Heart left ventricle (tissue), 13 donors: ENCODE measurements at regions not wholly inside any gene's neighbourhood (a gene's known extent, or its start where the extent isn't known, plus 50 kb on each side); places are given as distances from the start of the nearest gene placed in this dataset.

Experiments used
- POLR2A ChIP-seq, 2 donors: fragments of 450-650 bp; IDR thresholded peaks; one replicate each; pipeline ENCODE4 v1.6.1; 2017; ENCODE audit warnings: antibody characterized with exemption in 2 of 2, mild to moderate bottlenecking in 2 of 2, moderate library complexity in 2 of 2
- TF ChIP-seq, protein P1 (sequence below), 12 donors: fragments of 200-600 bp; sonication (generic) in 4 of 12; IDR thresholded peaks; one replicate each; pipeline versions ENCODE4 v1.5.0 to v1.8.0; 2018 to 2022; ENCODE audit warnings: antibody characterized with exemption in 12 of 12, mild to moderate bottlenecking in 5 of 12
- donor health status: ischemic (EF 13 %, LVEDD 7.1; RV severe dilation, severe dysfunction).
- donor health status: DM: no; HTN: yes; CAD: no.
- donor health status: DM: no; HTN: no; CAD: no.
- donor health status: ischemic (EF 25% LVEDD 6.9; RV normal size, moderate dysfunction).
- donor health status: ischemic (EF 25% LVEDD 5.7; RV mildly dilated, moderate dysfunction).
- donor health status: ischemic (EF 35%, LVEDD 5.7; RV mildly dilated, moderate dysfunction).
- donor health status: nonischemic (EF 11% LVEDD 7.7; RV severe dilation, severe dysfunction).
- donor health status: DM: yes; HTN: yes; CAD: no.
- donor health status: PGD.
- donor health status: ischemic (EF 29% LVEDD 5.4; RV normal size, mild dysfunction).
- donor health status: nonischemic (EF 23%, LVEDD 6.1; RV moderate dilation, normal function).

DNA sequence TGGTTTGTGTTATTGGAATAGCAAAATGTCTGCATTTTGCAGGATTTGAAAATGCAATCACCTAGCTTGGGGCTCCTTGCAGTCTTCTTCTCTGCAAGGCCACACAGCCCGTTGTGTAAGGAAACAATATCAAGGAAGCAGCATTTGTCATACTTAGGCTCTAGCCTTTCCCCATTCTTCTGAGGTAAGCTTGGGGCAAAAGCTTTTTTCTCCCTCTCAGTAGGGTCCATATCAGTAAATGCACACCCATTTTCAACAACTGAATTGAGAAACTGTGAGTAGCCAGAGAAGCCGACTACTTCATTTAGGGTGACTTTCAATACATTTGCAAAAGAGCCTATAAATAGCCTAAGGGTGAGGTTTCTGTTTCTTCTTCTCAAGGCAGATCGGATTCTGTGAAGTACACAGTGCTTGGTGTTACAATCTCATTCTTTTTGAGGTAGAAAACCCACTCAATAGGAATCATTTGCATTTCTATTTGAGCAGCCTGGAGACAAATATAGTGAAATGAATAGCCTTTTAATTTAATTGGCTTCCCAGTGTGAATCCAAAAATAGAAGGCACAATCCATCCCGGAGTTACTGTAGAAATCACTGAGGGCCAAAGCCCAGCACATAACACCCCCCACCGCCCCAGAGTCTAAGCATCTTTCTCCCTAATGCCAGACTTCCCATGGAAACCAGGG is 61.8 kb downstream of the BTBD3 start:
- TF ChIP-seq POLR2A (IDR thresholded peaks at IDR 0.05): no peak
- TF ChIP-seq, protein P1, sequence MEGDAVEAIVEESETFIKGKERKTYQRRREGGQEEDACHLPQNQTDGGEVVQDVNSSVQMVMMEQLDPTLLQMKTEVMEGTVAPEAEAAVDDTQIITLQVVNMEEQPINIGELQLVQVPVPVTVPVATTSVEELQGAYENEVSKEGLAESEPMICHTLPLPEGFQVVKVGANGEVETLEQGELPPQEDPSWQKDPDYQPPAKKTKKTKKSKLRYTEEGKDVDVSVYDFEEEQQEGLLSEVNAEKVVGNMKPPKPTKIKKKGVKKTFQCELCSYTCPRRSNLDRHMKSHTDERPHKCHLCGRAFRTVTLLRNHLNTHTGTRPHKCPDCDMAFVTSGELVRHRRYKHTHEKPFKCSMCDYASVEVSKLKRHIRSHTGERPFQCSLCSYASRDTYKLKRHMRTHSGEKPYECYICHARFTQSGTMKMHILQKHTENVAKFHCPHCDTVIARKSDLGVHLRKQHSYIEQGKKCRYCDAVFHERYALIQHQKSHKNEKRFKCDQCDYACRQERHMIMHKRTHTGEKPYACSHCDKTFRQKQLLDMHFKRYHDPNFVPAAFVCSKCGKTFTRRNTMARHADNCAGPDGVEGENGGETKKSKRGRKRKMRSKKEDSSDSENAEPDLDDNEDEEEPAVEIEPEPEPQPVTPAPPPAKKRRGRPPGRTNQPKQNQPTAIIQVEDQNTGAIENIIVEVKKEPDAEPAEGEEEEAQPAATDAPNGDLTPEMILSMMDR (IDR thresholded peaks at IDR 0.05): no peak
